WTC11 (cell line): ENCODE measurements at regions not wholly inside any gene's neighbourhood (a gene's known extent, or its start where the extent isn't known, plus 50 kb on each side); places are given as distances from the start of the nearest gene placed in this dataset.

ENCODE experiments used
- KAT7 ChIP-seq: sonication (generic); formaldehyde crosslinking; IDR thresholded peaks from 2 replicates; pipeline ENCODE4 v1.8.1; 2023; ENCODE audit warnings: missing genetic modification reagents, mild to moderate bottlenecking, borderline replicate concordance
- PRRX2 ChIP-seq: fragments of 250-450 bp; sonication (Bioruptor Pico); IDR thresholded peaks from 2 replicates; pipeline ENCODE4 v1.8.0; 2021; ENCODE audit warnings: mild to moderate bottlenecking
- SOX15 ChIP-seq: fragments of 250-450 bp; sonication (Bioruptor Pico); IDR thresholded peaks from 2 replicates; pipeline ENCODE4 v1.9.0; 2021; ENCODE audit warnings: mild to moderate bottlenecking
- TCF7 ChIP-seq: sonication (generic); formaldehyde crosslinking; IDR thresholded peaks from 2 replicates; pipeline ENCODE4 v1.8.0; 2022; ENCODE audit warnings: mild to moderate bottlenecking, low read depth, missing genetic modification reagents, moderate library complexity
- TF ChIP-seq, protein P1 (sequence below): fragments of 250-450 bp; sonication (Bioruptor Pico); IDR thresholded peaks from 2 replicates; pipeline ENCODE4 v1.9.0; 2021; ENCODE audit warnings: mild to moderate bottlenecking, borderline replicate concordance
- TF ChIP-seq, protein P2 (sequence below): sonication (generic); formaldehyde crosslinking; IDR thresholded peaks from 2 replicates; pipeline ENCODE4 v1.8.1; 2022; ENCODE audit warnings: low read depth, mild to moderate bottlenecking, moderate library complexity, missing genetic modification reagents, borderline replicate concordance
- TF ChIP-seq, protein P3 (sequence below): sonication (generic); formaldehyde crosslinking; IDR thresholded peaks from 2 replicates; pipeline ENCODE4 v1.8.1; 2022; ENCODE audit warnings: missing genetic modification reagents, borderline replicate concordance
- TF ChIP-seq, protein P4 (sequence below): sonication (generic); formaldehyde crosslinking; IDR thresholded peaks from 2 replicates; pipeline ENCODE4 v1.8.1; 2023; ENCODE audit warnings: mild to moderate bottlenecking, missing genetic modification reagents, moderate library complexity

DNA sequence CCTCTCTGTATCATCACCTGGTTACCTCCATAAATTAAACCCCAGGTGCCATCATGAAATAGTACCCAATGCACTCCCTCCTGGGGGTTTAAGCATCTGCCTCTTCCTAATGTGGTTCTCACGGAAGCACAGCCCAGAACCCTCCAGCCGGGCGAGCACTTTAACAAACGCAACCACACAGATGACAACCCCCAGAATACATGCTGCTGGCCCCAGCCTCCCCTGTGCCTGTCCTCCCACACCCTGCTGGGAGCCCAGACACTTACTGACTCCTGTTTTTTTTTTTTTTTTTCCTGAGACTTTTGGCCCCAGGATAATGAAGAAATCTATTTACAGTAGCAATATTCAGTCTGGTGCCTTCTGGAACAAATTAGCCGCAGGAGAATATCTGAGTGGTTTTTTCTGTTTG is 50.0 kb upstream of the COL5A1 start (continued):
- TF ChIP-seq, protein P1, sequence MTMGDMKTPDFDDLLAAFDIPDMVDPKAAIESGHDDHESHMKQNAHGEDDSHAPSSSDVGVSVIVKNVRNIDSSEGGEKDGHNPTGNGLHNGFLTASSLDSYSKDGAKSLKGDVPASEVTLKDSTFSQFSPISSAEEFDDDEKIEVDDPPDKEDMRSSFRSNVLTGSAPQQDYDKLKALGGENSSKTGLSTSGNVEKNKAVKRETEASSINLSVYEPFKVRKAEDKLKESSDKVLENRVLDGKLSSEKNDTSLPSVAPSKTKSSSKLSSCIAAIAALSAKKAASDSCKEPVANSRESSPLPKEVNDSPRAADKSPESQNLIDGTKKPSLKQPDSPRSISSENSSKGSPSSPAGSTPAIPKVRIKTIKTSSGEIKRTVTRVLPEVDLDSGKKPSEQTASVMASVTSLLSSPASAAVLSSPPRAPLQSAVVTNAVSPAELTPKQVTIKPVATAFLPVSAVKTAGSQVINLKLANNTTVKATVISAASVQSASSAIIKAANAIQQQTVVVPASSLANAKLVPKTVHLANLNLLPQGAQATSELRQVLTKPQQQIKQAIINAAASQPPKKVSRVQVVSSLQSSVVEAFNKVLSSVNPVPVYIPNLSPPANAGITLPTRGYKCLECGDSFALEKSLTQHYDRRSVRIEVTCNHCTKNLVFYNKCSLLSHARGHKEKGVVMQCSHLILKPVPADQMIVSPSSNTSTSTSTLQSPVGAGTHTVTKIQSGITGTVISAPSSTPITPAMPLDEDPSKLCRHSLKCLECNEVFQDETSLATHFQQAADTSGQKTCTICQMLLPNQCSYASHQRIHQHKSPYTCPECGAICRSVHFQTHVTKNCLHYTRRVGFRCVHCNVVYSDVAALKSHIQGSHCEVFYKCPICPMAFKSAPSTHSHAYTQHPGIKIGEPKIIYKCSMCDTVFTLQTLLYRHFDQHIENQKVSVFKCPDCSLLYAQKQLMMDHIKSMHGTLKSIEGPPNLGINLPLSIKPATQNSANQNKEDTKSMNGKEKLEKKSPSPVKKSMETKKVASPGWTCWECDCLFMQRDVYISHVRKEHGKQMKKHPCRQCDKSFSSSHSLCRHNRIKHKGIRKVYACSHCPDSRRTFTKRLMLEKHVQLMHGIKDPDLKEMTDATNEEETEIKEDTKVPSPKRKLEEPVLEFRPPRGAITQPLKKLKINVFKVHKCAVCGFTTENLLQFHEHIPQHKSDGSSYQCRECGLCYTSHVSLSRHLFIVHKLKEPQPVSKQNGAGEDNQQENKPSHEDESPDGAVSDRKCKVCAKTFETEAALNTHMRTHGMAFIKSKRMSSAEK (CRISPR knock-in tag), result no peak
- TF ChIP-seq, protein P2, sequence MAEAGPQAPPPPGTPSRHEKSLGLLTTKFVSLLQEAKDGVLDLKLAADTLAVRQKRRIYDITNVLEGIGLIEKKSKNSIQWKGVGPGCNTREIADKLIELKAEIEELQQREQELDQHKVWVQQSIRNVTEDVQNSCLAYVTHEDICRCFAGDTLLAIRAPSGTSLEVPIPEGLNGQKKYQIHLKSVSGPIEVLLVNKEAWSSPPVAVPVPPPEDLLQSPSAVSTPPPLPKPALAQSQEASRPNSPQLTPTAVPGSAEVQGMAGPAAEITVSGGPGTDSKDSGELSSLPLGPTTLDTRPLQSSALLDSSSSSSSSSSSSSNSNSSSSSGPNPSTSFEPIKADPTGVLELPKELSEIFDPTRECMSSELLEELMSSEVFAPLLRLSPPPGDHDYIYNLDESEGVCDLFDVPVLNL (CRISPR knock-in tag), result no peak
- no peak for TF ChIP-seq TCF7
- no peak for TF ChIP-seq KAT7 (CRISPR knock-in tag)
- no peak for TF ChIP-seq SOX15
- TF ChIP-seq PRRX2 (CRISPR knock-in tag), result no peak
- TF ChIP-seq, protein P3, sequence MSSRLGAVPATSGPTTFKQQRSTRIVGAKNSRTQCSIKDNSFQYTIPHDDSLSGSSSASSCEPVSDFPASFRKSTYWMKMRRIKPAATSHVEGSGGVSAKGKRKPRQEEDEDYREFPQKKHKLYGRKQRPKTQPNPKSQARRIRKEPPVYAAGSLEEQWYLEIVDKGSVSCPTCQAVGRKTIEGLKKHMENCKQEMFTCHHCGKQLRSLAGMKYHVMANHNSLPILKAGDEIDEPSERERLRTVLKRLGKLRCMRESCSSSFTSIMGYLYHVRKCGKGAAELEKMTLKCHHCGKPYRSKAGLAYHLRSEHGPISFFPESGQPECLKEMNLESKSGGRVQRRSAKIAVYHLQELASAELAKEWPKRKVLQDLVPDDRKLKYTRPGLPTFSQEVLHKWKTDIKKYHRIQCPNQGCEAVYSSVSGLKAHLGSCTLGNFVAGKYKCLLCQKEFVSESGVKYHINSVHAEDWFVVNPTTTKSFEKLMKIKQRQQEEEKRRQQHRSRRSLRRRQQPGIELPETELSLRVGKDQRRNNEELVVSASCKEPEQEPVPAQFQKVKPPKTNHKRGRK (CRISPR knock-in tag), result no peak
- TF ChIP-seq, protein P4, sequence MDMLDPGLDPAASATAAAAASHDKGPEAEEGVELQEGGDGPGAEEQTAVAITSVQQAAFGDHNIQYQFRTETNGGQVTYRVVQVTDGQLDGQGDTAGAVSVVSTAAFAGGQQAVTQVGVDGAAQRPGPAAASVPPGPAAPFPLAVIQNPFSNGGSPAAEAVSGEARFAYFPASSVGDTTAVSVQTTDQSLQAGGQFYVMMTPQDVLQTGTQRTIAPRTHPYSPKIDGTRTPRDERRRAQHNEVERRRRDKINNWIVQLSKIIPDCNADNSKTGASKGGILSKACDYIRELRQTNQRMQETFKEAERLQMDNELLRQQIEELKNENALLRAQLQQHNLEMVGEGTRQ (CRISPR knock-in tag), result no peak
